ENCODE measurements at regions not wholly inside any gene's neighbourhood (a gene's known extent, or its start where the extent isn't known, plus 50 kb on each side); places are given as distances from the start of the nearest gene placed in this dataset.
A peak's percentile ranks its signal among the peaks of the same experiment; 100 is the strongest.

- POLR2A ChIA-PET (ENCODE audit: unreplicated experiment): no interaction called here
- H4K8ac ChIP-seq (ENCODE audit: low read depth in 2 of 2, low read length in 2 of 2): no peak overlapping the region; a peak in 1 of 4 replicates
- H3K18ac ChIP-seq (ENCODE audit: low read depth, low read length): peak overlapping the region; percentile 8; the same call in 1 of the 2 replicates
- H2AK5ac ChIP-seq (ENCODE audit: low read depth, low read length): 0 out of 2 replicates have a peak overlapping the region, but pooled peaks have one; percentile 52
- peak overlapping the region; percentile 17 for H2AFZ ChIP-seq (replicated peaks; ENCODE audit: low read length, poor library complexity)
- H4K20me1 ChIP-seq (ENCODE audit: insufficient read depth, low read length): no peaks in the 10 kb centered on the region
- H3K4ac ChIP-seq (ENCODE audit: low read depth, low read length): no peak overlapping the region
- H4K91ac ChIP-seq (ENCODE audit: insufficient read depth, low read depth, low read length): no peak overlapping the region
- H3K23ac ChIP-seq (ENCODE audit: low read depth, low read length): no peak overlapping the region
- BruUV-seq (replicated peaks): no TSS peak
- peak overlapping the region; percentile 11; the same call in 1 of the 3 replicates for H2BK15ac ChIP-seq (ENCODE audit: low read depth, low read length)
- peaks cover 7% of the 10 kb centered on the region for H3K9me1 ChIP-seq (ENCODE audit: insufficient read depth, low read length)
- no peaks in the 10 kb centered on the region for H3K27me3 ChIP-seq (ENCODE audit: control insufficient read depth, insufficient read depth, low read length)
- TF ChIP-seq, protein P1, sequence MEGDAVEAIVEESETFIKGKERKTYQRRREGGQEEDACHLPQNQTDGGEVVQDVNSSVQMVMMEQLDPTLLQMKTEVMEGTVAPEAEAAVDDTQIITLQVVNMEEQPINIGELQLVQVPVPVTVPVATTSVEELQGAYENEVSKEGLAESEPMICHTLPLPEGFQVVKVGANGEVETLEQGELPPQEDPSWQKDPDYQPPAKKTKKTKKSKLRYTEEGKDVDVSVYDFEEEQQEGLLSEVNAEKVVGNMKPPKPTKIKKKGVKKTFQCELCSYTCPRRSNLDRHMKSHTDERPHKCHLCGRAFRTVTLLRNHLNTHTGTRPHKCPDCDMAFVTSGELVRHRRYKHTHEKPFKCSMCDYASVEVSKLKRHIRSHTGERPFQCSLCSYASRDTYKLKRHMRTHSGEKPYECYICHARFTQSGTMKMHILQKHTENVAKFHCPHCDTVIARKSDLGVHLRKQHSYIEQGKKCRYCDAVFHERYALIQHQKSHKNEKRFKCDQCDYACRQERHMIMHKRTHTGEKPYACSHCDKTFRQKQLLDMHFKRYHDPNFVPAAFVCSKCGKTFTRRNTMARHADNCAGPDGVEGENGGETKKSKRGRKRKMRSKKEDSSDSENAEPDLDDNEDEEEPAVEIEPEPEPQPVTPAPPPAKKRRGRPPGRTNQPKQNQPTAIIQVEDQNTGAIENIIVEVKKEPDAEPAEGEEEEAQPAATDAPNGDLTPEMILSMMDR (conservative IDR thresholded peaks at IDR 0.05; ENCODE audit: low read depth, low read length): no peak
- TF ChIP-seq RCOR1 (IDR thresholded peaks at IDR 0.05; ENCODE audit: insufficient replicate concordance, low read length) (no peak), NFE2L2 (IDR thresholded peaks at IDR 0.05; ENCODE audit: low read depth, low read length) (no peak), MAZ (IDR thresholded peaks at IDR 0.05; ENCODE audit: borderline replicate concordance, low read depth, low read length) (no peak), CEBPB (IDR thresholded peaks at IDR 0.05; ENCODE audit: low read depth, low read length) (no peak), RFX5 (IDR thresholded peaks at IDR 0.05; ENCODE audit: low read depth, low read length) (no peak), RAD21 (IDR thresholded peaks at IDR 0.05; ENCODE audit: low read length) (no peak), BHLHE40 (IDR thresholded peaks at IDR 0.05; ENCODE audit: low read depth, low read length) (no peak), MXI1 (IDR thresholded peaks at IDR 0.05; ENCODE audit: borderline replicate concordance, low read depth, low read length) (no peak), USF2 (IDR thresholded peaks at IDR 0.05; ENCODE audit: low read depth, low read length) (no peak), MAFK (IDR thresholded peaks at IDR 0.05; ENCODE audit: low read depth, low read length) (no peak), FOS (IDR thresholded peaks at IDR 0.05; ENCODE audit: low read depth, low read length) (no peak), POLR2A (IDR thresholded peaks at IDR 0.05; ENCODE audit: low read depth, low read length) (no peak), SMC3 (IDR thresholded peaks at IDR 0.05; ENCODE audit: low read depth, low read length) (no peak), CHD1 (IDR thresholded peaks at IDR 0.05; ENCODE audit: low read depth, low read length) (no peak), ELK1 (IDR thresholded peaks at IDR 0.05; ENCODE audit: borderline replicate concordance, low read depth, low read length) (no peak)
- 29% methylated on average over 1 of the region's 7 CpGs; no CpG with 5 or more reads in 1 of the 2 experiments for WGBS, 2 experiments (ENCODE audit: extremely low coverage in 2 of 2, insufficient read length in 1 of 2)
- no peak overlapping the region for H3K27ac ChIP-seq (ENCODE audit: insufficient read depth, low read length)
- no peak overlapping the region for H2BK20ac ChIP-seq (ENCODE audit: low read depth, low read length)
- no peak overlapping the region for H2BK5ac ChIP-seq (ENCODE audit: low read depth, low read length, poor library complexity, severe bottlenecking)
- no peaks in the 10 kb centered on the region for H3K36me3 ChIP-seq (ENCODE audit: control insufficient read depth, insufficient read depth, low read length)
- CTCF ChIA-PET: interaction anchor here (0.6 kb wide), 1 partner anchor 98 kb away, joined by 3 read pairs; no protein-coding TSS in a partner anchor
- H3K56ac ChIP-seq (ENCODE audit: extremely low read depth, insufficient read depth, low read length): no peak overlapping the region
- H3K14ac ChIP-seq (replicated peaks; ENCODE audit: low read depth, low read length): 0 out of 2 replicates have a peak overlapping the region, but pooled peaks have one; percentile 16
- peaks cover 18% of the 10 kb centered on the region for H3K4me1 ChIP-seq (ENCODE audit: control insufficient read depth, insufficient read depth, low read length)
- H4K5ac ChIP-seq (ENCODE audit: low read depth, low read length): no peak overlapping the region
- ATAC-seq (ENCODE audit: low read depth) (peak; percentile 55), DNase-seq (peak; percentile 77)
- H3K9ac ChIP-seq (ENCODE audit: low read depth, low read length): no peak overlapping the region
- in situ Hi-C loops (cut with MboI; ENCODE audit: low sequenced_read_pairs) (no loop called here), dilution Hi-C loops (cut with HindIII; ENCODE audit: low sequenced_read_pairs, unreplicated experiment) (no loop called here), intact Hi-C loops (cut with micrococcal nuclease) (no loop called here)
- no peak overlapping the region for H3K4me2 ChIP-seq (ENCODE audit: low read depth, low read length)
- peak overlapping the region; percentile 10 for H2AK9ac ChIP-seq (replicated peaks; ENCODE audit: low read depth, low read length, poor library complexity)
- H2BK120ac ChIP-seq (ENCODE audit: low read depth, low read length): peak overlapping the region; percentile 38; the same call in 1 of the 2 replicates
- H3K79me1 ChIP-seq (ENCODE audit: low read depth in 1 of 2, low read length in 2 of 2): no peaks in the 10 kb centered on the region
- no peaks in the 10 kb centered on the region for H3K9me3 ChIP-seq (ENCODE audit: control insufficient read depth, insufficient read depth, low read length)
- H3K4me3 ChIP-seq (ENCODE audit: insufficient read depth, low read depth, low read length): no peak overlapping the region
Measured at GRCh38 chr9:88753691-88754367, 218.9 kb downstream of the NXNL2 start.

All from IMR-90 (cell line).